Left lung (tissue), 4 donors: ENCODE measurements at regions not wholly inside any gene's neighbourhood (a gene's known extent, or its start where the extent isn't known, plus 50 kb on each side); places are given as distances from the start of the nearest gene placed in this dataset.
A peak's percentile ranks its signal among the peaks of the same experiment; 100 is the strongest.

Experiments
- ATAC-seq: fragments of 200-7000 bp; cut with Tn5 transposase; one replicate; pipeline ENCODE4 v1.9.1; 2020; ENCODE audit warnings: moderate library complexity
- DNase-seq, 4 donors: peaks; one replicate each; pipeline ENCODE4 v3.0.0-alpha.2; 2013 to 2020
- H3K27ac ChIP-seq, 2 donors: fragments of 200-600 bp; sonication (generic) in 1 of 2; one replicate each; pipeline versions ENCODE4 v1.5.0 to v1.8.0; 2020 to 2021
- H3K27me3 ChIP-seq, 2 donors: fragments of 200-600 bp; sonication (generic) in 1 of 2; one replicate each; pipeline versions ENCODE4 v1.5.0 to v1.8.0; 2020 to 2021
- H3K36me3 ChIP-seq, 2 donors: fragments of 200-600 bp; sonication (generic) in 1 of 2; one replicate each; pipeline versions ENCODE4 v1.5.0 to v1.8.0; 2020 to 2021
- H3K4me1 ChIP-seq, 2 donors: fragments of 200-600 bp; one replicate each; pipeline ENCODE4 v1.8.0; 2021
- H3K4me3 ChIP-seq, 2 donors: fragments of 200-600 bp; sonication (generic) in 1 of 2; one replicate each; pipeline versions ENCODE4 v1.5.0 to v1.8.0; 2020 to 2021; ENCODE audit warnings: mild to moderate bottlenecking in 1 of 2
- H3K9me3 ChIP-seq, 2 donors: fragments of 200-600 bp; sonication (generic) in 1 of 2; one replicate each; pipeline versions ENCODE4 v1.5.0 to v1.8.0; 2020 to 2021
- CTCF ChIP-seq, 2 donors: fragments of 200-600 bp; sonication (generic) in 1 of 2; IDR thresholded peaks; one replicate each; pipeline versions ENCODE4 v1.5.0 to v1.8.0; 2021; ENCODE audit warnings: antibody characterized with exemption in 2 of 2
- intact Hi-C, 2 donors: fragments of 100-400 bp; cut with DNase I; formaldehyde crosslinking; loops; one replicate each; pipeline versions ENCODE4 v1.11.2 to v1.14.2; 2022
- donor health status: DM: no; HTN: yes; CAD: no.
- donor health status: DM: no; HTN: no; CAD: no.

- no peak overlapping the region for H3K27ac ChIP-seq
- ATAC-seq (no peak), DNase-seq (no peak)
- TF ChIP-seq CTCF (IDR thresholded peaks at IDR 0.05), result no peak
- intact Hi-C loops, result no loop called here
- H3K9me3 ChIP-seq, result peaks cover 0 to 7% of the 10 kb centered on the region in 2 donors
- no peak overlapping the region for H3K4me3 ChIP-seq
- no peaks in the 10 kb centered on the region for H3K36me3 ChIP-seq
- peaks cover 6% of the 10 kb centered on the region in 2 donors for H3K4me1 ChIP-seq
- no peaks in the 10 kb centered on the region for H3K27me3 ChIP-seq
Measured at GRCh38 chr4:33073811-33074210, 2353.6 kb downstream of the PCDH7 start.

DNA sequence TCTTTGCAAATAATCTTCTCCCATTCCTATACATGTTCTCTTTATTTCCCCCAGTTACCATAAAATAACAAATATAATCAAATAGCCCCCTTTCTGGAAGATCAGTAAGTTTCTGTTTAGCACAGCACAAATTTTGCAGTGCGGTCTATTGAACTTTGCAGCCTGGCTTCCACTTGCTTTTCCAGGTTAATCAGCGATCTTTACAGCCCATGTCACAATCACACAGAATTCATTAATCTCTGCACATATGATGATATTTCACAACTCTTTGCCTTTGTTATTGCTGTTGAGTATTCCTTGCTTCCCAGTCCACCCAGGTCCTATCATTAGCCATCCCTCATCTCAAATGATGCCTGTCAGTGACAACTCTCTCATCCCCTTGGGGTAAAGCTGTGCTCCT, 2358.0 kb downstream of the PCDH7 start:
- Histone ChIP-seq H3K36me3 (no peaks in the 10 kb centered on the region), H3K9me3 (no peaks in the 10 kb centered on the region), H3K4me1 (peaks cover 5 to 6% of the 10 kb centered on the region in 2 donors), H3K27ac (no peak overlapping the region), H3K27me3 (no peaks in the 10 kb centered on the region), H3K4me3 (no peak overlapping the region)
- TF ChIP-seq CTCF (IDR thresholded peaks at IDR 0.05), result no peak
- DNase-seq (no peak), ATAC-seq (no peak)
- intact Hi-C loops, result no loop called here

- no peak overlapping the region for H3K27ac ChIP-seq
- no peak for ATAC-seq
- no peak overlapping the region for H3K4me3 ChIP-seq
- no peaks in the 10 kb centered on the region for H3K27me3 ChIP-seq
- DNase-seq, result peak in 2 of 4 donors; percentile 66 to 76
- TF ChIP-seq CTCF (IDR thresholded peaks at IDR 0.05), result no peak
- H3K4me1 ChIP-seq, result no peaks in the 10 kb centered on the region
- intact Hi-C loops, result no loop called here
- no peaks in the 10 kb centered on the region for H3K9me3 ChIP-seq
- no peaks in the 10 kb centered on the region for H3K36me3 ChIP-seq
Measured at GRCh38 chr4:33080275-33080674, 2360.1 kb downstream of the PCDH7 start.

- DNase-seq, result no peak
- intact Hi-C loops, result no loop called here
- no peaks in the 10 kb centered on the region for H3K9me3 ChIP-seq
- no peaks in the 10 kb centered on the region for H3K27me3 ChIP-seq
- no peaks in the 10 kb centered on the region for H3K4me1 ChIP-seq
- H3K27ac ChIP-seq, result no peak overlapping the region
- H3K36me3 ChIP-seq, result no peaks in the 10 kb centered on the region
- no peak for ATAC-seq
- no peak overlapping the region for H3K4me3 ChIP-seq
- no peak for TF ChIP-seq CTCF (IDR thresholded peaks at IDR 0.05)
Measured at GRCh38 chr4:33085709-33086108, 2365.5 kb downstream of the PCDH7 start.

DNA sequence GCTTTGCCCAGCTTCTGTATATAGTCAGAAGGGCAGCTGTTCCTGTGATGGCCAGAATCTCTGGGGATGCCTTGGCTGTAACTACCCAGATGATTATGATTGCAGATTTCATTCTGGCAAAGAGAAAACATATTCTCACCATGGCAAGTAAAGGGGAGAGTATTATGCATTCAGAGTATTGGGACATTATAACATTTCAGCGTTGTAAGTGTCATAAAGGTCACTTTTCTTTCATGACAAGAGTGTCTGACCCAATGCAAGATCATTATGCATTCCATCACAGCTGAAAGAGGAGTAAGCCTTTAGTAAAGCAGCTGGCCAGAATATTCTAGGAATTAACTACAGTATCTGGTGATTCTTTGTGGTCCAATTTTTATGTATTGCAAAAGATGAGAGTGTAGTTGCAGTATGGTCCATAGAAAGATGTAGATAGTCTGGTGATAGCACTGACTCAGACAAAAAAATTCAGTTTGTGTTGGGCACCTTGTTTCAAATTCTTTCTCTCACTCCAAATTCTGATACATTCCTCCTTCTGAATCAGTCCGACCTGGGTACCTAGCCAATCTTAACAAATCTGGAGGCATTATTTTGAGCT, 2366.3 kb downstream of the PCDH7 start:
- Histone ChIP-seq H3K27me3 (no peaks in the 10 kb centered on the region), H3K27ac (no peak overlapping the region), H3K36me3 (no peaks in the 10 kb centered on the region), H3K9me3 (no peaks in the 10 kb centered on the region), H3K4me1 (no peaks in the 10 kb centered on the region), H3K4me3 (no peak overlapping the region)
- no peak for TF ChIP-seq CTCF (IDR thresholded peaks at IDR 0.05)
- ATAC-seq (no peak), DNase-seq (no peak)
- intact Hi-C loops, result no loop called here
